HEK293 (cell line): ENCODE measurements at regions not wholly inside any gene's neighbourhood (a gene's known extent, or its start where the extent isn't known, plus 50 kb on each side); places are given as distances from the start of the nearest gene placed in this dataset.

Source experiments
- CTCF ChIA-PET: fragments of 350-600 bp; formaldehyde crosslinking; extraction: SDS; loops from one replicate; lab custom pipeline; 2021; ENCODE audit warnings: antibody characterized with exemption; lab: Yijun Ruan, JAX
- POLR2A ChIA-PET: fragments of 300-600 bp; formaldehyde crosslinking; extraction: SDS; loops from one replicate; lab custom pipeline; 2020; ENCODE audit warnings: antibody characterized with exemption, inconsistent platforms; lab: Yijun Ruan, JAX
- H3K27ac ChIP-seq: fragments of 200-500 bp; sonication (Bioruptor generic); 2 replicates; pipeline ENCODE4 v1.5.1; 2014; ENCODE audit warnings: low read depth, low read length, control low read depth, inconsistent platforms; ENCODE audit errors: extremely low read depth
- H3K36me3 ChIP-seq, 2 experiments: fragments of 200-500 bp in 1 of 2; sonication (Bioruptor generic) in 1 of 2; 1 replicate in 1 of 2; 2 replicates in 1 of 2; pipeline ENCODE4 v1.5.1; 2014 to 2017; ENCODE audit warnings: inconsistent platforms in 2 of 2, low read length in 2 of 2; ENCODE audit not compliant: control insufficient read depth in 2 of 2, insufficient read depth in 1 of 2
- H3K4me1 ChIP-seq: fragments of 200-500 bp; sonication (Bioruptor generic); 2 replicates; pipeline ENCODE4 v1.5.1; 2014; ENCODE audit warnings: mild to moderate bottlenecking, low read length, inconsistent platforms; ENCODE audit not compliant: control insufficient read depth, insufficient read depth
- H3K4me3 ChIP-seq: 2 replicates; pipeline ENCODE4 v1.5.1; 2011; ENCODE audit warnings: low read depth, mild to moderate bottlenecking, control low read depth, low read length, moderate library complexity
- H3K9me3 ChIP-seq: fragments of 200-500 bp; sonication (Bioruptor generic); 2 replicates; pipeline ENCODE4 v1.5.1; 2014; ENCODE audit warnings: low read depth, low read length, inconsistent platforms; ENCODE audit not compliant: control insufficient read depth, insufficient read depth
- BCL11A ChIP-seq: fragments of 450-650 bp; formaldehyde crosslinking; IDR thresholded peaks from 2 replicates; pipeline ENCODE4 v1.5.1; 2016; ENCODE audit warnings: low read depth, missing biosample characterization, missing genetic modification characterization
- ZNF10 ChIP-seq: fragments of 450-650 bp; formaldehyde crosslinking; IDR thresholded peaks from 2 replicates; pipeline ENCODE4 v1.5.1; 2017; ENCODE audit warnings: missing biosample characterization, missing genetic modification characterization
- ZNF169 ChIP-seq: fragments of 450-650 bp; formaldehyde crosslinking; IDR thresholded peaks from 2 replicates; pipeline ENCODE4 v1.5.1; 2016; ENCODE audit warnings: missing biosample characterization, missing genetic modification characterization
- ZNF2 ChIP-seq: fragments of 450-650 bp; formaldehyde crosslinking; IDR thresholded peaks from 2 replicates; pipeline ENCODE4 v1.5.1; 2016; ENCODE audit warnings: missing biosample characterization, missing genetic modification characterization
- ZNF211 ChIP-seq: fragments of 450-650 bp; formaldehyde crosslinking; IDR thresholded peaks from 2 replicates; pipeline ENCODE4 v1.5.1; 2016; ENCODE audit warnings: low read depth, missing biosample characterization, missing genetic modification characterization
- ZNF266 ChIP-seq: fragments of 450-650 bp; formaldehyde crosslinking; IDR thresholded peaks from 2 replicates; pipeline ENCODE4 v1.5.1; 2016; ENCODE audit warnings: missing biosample characterization, missing genetic modification characterization, low read depth
- ZNF426 ChIP-seq: fragments of 450-650 bp; formaldehyde crosslinking; IDR thresholded peaks from 2 replicates; pipeline ENCODE4 v1.5.1; 2017; ENCODE audit warnings: missing biosample characterization, missing genetic modification characterization, mild to moderate bottlenecking, inconsistent platforms, moderate library complexity
- ZNF514 ChIP-seq: fragments of 450-650 bp; formaldehyde crosslinking; IDR thresholded peaks from 2 replicates; pipeline ENCODE4 v1.5.1; 2016; ENCODE audit warnings: missing biosample characterization, missing genetic modification characterization
- ZNF521 ChIP-seq: fragments of 450-650 bp; formaldehyde crosslinking; IDR thresholded peaks from 2 replicates; pipeline ENCODE4 v1.5.1; 2017; ENCODE audit warnings: missing biosample characterization, mild to moderate bottlenecking, missing genetic modification characterization
- ZNF530 ChIP-seq: fragments of 450-650 bp; formaldehyde crosslinking; IDR thresholded peaks from 2 replicates; pipeline ENCODE4 v1.5.1; 2016; ENCODE audit warnings: low read depth, missing biosample characterization, missing genetic modification characterization
- ZNF623 ChIP-seq: fragments of 450-650 bp; formaldehyde crosslinking; IDR thresholded peaks from 2 replicates; pipeline ENCODE4 v1.5.1; 2016; ENCODE audit warnings: missing biosample characterization, missing genetic modification characterization
- ZNF792 ChIP-seq: fragments of 450-650 bp; formaldehyde crosslinking; IDR thresholded peaks from 2 replicates; pipeline ENCODE4 v1.5.1; 2016; ENCODE audit warnings: missing biosample characterization, missing genetic modification characterization
- ZSCAN23 ChIP-seq: fragments of 450-650 bp; formaldehyde crosslinking; IDR thresholded peaks from 2 replicates; pipeline ENCODE4 v1.5.1; 2016; ENCODE audit warnings: missing biosample characterization, missing genetic modification characterization
- TF ChIP-seq, protein P1 (sequence below): fragments of 450-650 bp; formaldehyde crosslinking; optimal IDR thresholded peaks from 2 replicates; pipeline ENCODE3; 2016; ENCODE audit warnings: missing biosample characterization, mild to moderate bottlenecking, missing genetic modification characterization
- TF ChIP-seq, protein P2 (sequence below): fragments of 450-650 bp; formaldehyde crosslinking; IDR thresholded peaks from 2 replicates; pipeline ENCODE4 v1.5.1; 2016; ENCODE audit warnings: missing biosample characterization, missing genetic modification characterization
- TF ChIP-seq, protein P3 (sequence below): fragments of 450-650 bp; formaldehyde crosslinking; IDR thresholded peaks from 2 replicates; pipeline ENCODE4 v1.5.1; 2016; ENCODE audit warnings: missing biosample characterization, missing genetic modification characterization

DNA sequence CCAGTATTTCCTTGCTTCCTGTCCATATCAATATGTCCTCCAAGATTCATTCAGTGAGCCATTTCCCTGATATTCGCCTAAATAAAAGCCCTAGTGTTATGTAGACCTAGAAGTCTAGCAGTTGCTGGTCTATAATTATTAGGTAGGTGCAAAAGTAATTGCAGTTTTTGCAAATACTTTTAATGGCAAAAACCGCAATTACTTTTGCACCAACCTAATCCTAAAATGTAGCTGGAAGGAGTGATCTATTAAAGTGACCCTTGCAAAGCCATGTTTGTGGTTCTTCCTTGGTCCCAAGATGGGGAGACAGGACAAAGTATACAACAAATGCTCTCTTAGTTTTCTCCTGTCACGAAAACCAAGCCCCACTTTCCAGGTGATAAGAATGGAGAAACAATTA lies 193.0 kb downstream of the IDS start:
- TF ChIP-seq ZNF792: no peak
- no peak for TF ChIP-seq ZNF211 (tag by site-specific recombination)
- TF ChIP-seq BCL11A (tag by site-specific recombination): no peak
- no peak for TF ChIP-seq ZNF623 (tag by site-specific recombination)
- no peak for TF ChIP-seq ZNF169 (tag by site-specific recombination)
- no peak for TF ChIP-seq ZNF530 (tag by site-specific recombination)
- no peak for TF ChIP-seq ZSCAN23 (tag by site-specific recombination)
- TF ChIP-seq, protein P1, sequence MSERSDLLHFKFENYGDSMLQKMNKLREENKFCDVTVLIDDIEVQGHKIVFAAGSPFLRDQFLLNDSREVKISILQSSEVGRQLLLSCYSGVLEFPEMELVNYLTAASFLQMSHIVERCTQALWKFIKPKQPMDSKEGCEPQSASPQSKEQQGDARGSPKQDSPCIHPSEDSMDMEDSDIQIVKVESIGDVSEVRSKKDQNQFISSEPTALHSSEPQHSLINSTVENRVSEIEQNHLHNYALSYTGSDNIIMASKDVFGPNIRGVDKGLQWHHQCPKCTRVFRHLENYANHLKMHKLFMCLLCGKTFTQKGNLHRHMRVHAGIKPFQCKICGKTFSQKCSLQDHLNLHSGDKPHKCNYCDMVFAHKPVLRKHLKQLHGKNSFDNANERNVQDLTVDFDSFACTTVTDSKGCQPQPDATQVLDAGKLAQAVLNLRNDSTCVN (tag by site-specific recombination): no peak
- no peak for TF ChIP-seq ZNF514
- TF ChIP-seq, protein P2, sequence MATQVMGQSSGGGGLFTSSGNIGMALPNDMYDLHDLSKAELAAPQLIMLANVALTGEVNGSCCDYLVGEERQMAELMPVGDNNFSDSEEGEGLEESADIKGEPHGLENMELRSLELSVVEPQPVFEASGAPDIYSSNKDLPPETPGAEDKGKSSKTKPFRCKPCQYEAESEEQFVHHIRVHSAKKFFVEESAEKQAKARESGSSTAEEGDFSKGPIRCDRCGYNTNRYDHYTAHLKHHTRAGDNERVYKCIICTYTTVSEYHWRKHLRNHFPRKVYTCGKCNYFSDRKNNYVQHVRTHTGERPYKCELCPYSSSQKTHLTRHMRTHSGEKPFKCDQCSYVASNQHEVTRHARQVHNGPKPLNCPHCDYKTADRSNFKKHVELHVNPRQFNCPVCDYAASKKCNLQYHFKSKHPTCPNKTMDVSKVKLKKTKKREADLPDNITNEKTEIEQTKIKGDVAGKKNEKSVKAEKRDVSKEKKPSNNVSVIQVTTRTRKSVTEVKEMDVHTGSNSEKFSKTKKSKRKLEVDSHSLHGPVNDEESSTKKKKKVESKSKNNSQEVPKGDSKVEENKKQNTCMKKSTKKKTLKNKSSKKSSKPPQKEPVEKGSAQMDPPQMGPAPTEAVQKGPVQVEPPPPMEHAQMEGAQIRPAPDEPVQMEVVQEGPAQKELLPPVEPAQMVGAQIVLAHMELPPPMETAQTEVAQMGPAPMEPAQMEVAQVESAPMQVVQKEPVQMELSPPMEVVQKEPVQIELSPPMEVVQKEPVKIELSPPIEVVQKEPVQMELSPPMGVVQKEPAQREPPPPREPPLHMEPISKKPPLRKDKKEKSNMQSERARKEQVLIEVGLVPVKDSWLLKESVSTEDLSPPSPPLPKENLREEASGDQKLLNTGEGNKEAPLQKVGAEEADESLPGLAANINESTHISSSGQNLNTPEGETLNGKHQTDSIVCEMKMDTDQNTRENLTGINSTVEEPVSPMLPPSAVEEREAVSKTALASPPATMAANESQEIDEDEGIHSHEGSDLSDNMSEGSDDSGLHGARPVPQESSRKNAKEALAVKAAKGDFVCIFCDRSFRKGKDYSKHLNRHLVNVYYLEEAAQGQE: no peak
- no peak for TF ChIP-seq ZNF2
- no peak for TF ChIP-seq ZNF266 (tag by site-specific recombination)
- TF ChIP-seq ZNF521 (tag by site-specific recombination): no peak
- H3K9me3 ChIP-seq: no peaks in the 10 kb centered on the region
- no peaks in the 10 kb centered on the region for H3K36me3 ChIP-seq
- H3K27ac ChIP-seq: no peak overlapping the region
- H3K4me1 ChIP-seq: no peaks in the 10 kb centered on the region
- H3K4me3 ChIP-seq: no peak overlapping the region
- ChIA-PET CTCF (no interaction called here), POLR2A (no interaction called here)

DNA sequence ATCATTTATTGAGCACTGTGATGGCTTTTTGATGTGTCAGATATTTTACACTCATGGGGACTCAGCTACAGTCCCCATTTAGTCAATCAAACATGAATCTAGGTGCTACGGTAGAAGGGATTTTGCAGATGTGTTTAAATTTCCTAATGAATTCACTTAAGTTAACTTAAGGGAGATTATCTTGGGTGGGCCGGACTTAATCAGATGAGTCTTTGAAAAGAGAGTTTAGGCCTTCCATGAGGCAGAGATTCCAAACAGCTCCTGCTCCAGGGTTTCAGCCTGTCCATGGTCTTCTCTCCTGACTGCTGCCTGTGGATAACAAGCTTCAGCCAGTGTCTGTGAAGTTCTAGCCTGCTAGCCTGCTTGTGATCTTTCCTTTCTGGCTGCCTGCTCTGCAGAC lies 202.4 kb downstream of the IDS start:
- CTCF ChIA-PET: no interaction called here
- no peak overlapping the region for H3K4me3 ChIP-seq
- no peaks in the 10 kb centered on the region for H3K4me1 ChIP-seq
- TF ChIP-seq ZNF426 (no peak), ZNF10 (tag by site-specific recombination) (peak; percentile 63; the same call in 1 of the 2 replicates)
- POLR2A ChIA-PET: no interaction called here
- no peaks in the 10 kb centered on the region for H3K36me3 ChIP-seq
- no peaks in the 10 kb centered on the region for H3K9me3 ChIP-seq
- no peak overlapping the region for H3K27ac ChIP-seq

DNA sequence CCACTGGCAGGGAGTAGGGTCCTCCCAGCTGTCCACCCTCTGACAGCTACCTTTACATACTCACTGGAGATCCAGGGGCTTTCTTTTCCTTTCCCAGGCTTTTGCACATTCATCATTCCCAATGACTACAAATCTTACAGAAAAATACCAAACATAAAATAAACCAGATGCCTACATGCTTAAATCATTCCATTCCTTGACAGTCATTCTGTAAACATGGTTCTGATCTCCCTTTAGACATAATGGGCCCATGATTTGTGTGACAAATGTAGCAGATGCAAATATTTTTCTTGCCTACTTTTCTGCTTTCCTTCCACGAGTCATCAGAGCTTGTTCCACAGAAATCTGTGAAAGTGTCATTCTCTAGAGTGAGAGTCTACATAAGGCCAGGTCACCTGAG lies 207.0 kb downstream of the IDS start:
- H3K27ac ChIP-seq: no peak overlapping the region
- no peak overlapping the region for H3K4me3 ChIP-seq
- TF ChIP-seq, protein P3, sequence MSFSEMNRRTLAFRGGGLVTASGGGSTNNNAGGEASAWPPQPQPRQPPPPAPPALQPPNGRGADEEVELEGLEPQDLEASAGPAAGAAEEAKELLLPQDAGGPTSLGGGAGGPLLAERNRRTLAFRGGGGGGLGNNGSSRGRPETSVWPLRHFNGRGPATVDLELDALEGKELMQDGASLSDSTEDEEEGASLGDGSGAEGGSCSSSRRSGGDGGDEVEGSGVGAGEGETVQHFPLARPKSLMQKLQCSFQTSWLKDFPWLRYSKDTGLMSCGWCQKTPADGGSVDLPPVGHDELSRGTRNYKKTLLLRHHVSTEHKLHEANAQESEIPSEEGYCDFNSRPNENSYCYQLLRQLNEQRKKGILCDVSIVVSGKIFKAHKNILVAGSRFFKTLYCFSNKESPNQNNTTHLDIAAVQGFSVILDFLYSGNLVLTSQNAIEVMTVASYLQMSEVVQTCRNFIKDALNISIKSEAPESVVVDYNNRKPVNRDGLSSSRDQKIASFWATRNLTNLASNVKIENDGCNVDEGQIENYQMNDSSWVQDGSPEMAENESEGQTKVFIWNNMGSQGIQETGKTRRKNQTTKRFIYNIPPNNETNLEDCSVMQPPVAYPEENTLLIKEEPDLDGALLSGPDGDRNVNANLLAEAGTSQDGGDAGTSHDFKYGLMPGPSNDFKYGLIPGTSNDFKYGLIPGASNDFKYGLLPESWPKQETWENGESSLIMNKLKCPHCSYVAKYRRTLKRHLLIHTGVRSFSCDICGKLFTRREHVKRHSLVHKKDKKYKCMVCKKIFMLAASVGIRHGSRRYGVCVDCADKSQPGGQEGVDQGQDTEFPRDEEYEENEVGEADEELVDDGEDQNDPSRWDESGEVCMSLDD: no peak
- H3K4me1 ChIP-seq: no peaks in the 10 kb centered on the region
- CTCF ChIA-PET: interaction anchor here (3.5 kb wide), 1 partner anchor 11 kb away, joined by 12 read pairs; no protein-coding TSS in a partner anchor
- POLR2A ChIA-PET: no interaction called here
- H3K9me3 ChIP-seq: no peaks in the 10 kb centered on the region
- H3K36me3 ChIP-seq: no peaks in the 10 kb centered on the region
